ENCODE measurements at regions not wholly inside any gene's neighbourhood (a gene's known extent, or its start where the extent isn't known, plus 50 kb on each side); places are given as distances from the start of the nearest gene placed in this dataset.

DNA sequence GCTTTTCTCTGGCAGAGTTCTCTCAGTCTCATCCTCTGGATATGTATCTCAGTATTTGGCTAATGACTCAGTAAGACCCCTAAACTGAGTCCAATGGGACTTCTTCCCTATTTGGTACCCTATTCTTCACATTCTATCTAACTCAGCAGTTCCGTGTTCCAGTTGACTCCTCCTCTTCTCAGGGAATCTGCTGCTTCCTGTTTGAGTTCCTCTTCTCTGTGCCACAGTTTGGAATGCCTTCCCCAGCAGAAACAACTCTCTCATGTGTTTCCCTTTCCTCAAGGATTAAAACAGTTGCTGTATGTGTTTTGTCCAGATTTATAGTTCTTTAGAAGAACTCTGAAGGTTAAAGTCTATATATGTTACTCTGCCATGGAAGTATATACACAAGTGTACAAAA lies 344.0 kb upstream of the RARB start:
- TF ChIP-seq, protein P1, sequence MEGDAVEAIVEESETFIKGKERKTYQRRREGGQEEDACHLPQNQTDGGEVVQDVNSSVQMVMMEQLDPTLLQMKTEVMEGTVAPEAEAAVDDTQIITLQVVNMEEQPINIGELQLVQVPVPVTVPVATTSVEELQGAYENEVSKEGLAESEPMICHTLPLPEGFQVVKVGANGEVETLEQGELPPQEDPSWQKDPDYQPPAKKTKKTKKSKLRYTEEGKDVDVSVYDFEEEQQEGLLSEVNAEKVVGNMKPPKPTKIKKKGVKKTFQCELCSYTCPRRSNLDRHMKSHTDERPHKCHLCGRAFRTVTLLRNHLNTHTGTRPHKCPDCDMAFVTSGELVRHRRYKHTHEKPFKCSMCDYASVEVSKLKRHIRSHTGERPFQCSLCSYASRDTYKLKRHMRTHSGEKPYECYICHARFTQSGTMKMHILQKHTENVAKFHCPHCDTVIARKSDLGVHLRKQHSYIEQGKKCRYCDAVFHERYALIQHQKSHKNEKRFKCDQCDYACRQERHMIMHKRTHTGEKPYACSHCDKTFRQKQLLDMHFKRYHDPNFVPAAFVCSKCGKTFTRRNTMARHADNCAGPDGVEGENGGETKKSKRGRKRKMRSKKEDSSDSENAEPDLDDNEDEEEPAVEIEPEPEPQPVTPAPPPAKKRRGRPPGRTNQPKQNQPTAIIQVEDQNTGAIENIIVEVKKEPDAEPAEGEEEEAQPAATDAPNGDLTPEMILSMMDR (conservative IDR thresholded peaks at IDR 0.05 in 1 of 2, IDR thresholded peaks at IDR 0.05 in 1 of 2; ENCODE audit: extremely low read depth in 1 of 2, insufficient read depth in 1 of 2, low read depth in 1 of 2, low read length in 2 of 2), result no peak
- no peak for TF ChIP-seq EZH2 (IDR thresholded peaks at IDR 0.05; ENCODE audit: borderline replicate concordance, low read length)

All from mammary epithelial cell (primary cell).